CD4-positive, alpha-beta T cell treated with Interleukin-6 for 4 hours (primary cell): ENCODE measurements at regions not wholly inside any gene's neighbourhood (a gene's known extent, or its start where the extent isn't known, plus 50 kb on each side); places are given as distances from the start of the nearest gene placed in this dataset.
"Not testable (repeated sequence)": the region's sequence is repeated elsewhere in the genome, so short reads cannot be mapped to it uniquely, and the experiment has no call there.

Source experiments
- DNase-seq: peaks from one replicate; pipeline ENCODE4 v3.0.0-alpha.2; 2020; ENCODE audit warnings: mixed read lengths

GRCh38 chr2:49861821-49862220 is 707.5 kb upstream of the FSHR start:
- DNase-seq = no peak

- DNase-seq = no peak
Observed at GRCh38 chr2:49860834-49861233, 706.5 kb upstream of the FSHR start.

GRCh38 chr2:49860170-49860569 is 705.9 kb upstream of the FSHR start:
- DNase-seq = no peak

DNA sequence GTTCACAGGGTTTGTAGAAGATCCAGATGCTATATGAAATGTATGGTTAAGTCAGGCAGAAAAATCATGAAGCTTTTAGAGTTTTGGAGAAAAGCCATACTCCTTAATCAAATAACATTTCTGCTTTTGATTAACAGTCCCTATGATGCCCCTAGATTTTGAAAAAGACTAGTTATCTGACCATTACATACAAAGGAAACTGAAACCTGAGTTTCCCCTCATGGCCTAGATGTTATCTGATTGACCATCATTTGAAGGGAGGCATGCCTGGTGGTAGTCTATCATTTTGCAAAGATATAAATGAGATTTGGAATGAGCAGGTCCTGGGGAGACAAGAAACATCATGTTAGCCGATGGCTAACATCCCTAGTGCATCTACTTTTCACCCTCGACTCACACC is 704.3 kb upstream of the FSHR start:
- DNase-seq = no peak

- DNase-seq = no peak
Observed at GRCh38 chr2:49858113-49858490, 703.8 kb upstream of the FSHR start.

- no peak for DNase-seq
Observed at GRCh38 chr2:49857371-49858112, 703.2 kb upstream of the FSHR start.

- DNase-seq = no peak
Observed at GRCh38 chr2:49845671-49846070, 691.4 kb upstream of the FSHR start.

DNA sequence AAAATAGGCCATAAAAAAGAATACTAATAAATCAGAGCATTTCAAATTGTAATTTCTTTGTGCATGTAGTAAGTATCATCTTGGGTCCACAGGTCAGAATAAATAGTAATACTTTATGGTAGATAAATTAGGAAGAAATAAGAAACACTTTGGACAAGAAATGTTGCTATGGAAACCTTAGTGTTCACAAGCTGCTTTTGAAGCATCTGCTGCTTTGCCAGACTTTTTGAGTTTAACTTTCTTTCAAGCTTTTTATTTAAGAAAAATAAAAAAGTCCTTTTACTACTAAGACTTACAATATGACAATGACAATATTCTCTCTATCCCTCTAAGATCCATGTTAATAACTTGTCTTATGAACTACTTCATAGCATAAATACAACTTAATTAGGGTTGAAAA is 690.7 kb upstream of the FSHR start:
- DNase-seq = no peak

- not testable (repeated sequence) for DNase-seq
Observed at GRCh38 chr2:49844113-49844512, 689.8 kb upstream of the FSHR start.

GRCh38 chr2:49843314-49843713 is 689.0 kb upstream of the FSHR start:
- no peak for DNase-seq

- no peak for DNase-seq
Observed at GRCh38 chr2:49840428-49840975, 686.2 kb upstream of the FSHR start.

GRCh38 chr2:49839818-49840217 is 685.5 kb upstream of the FSHR start:
- no peak for DNase-seq

- DNase-seq = no peak
Observed at GRCh38 chr2:49837561-49838293, 683.4 kb upstream of the FSHR start.

- DNase-seq = no peak
Observed at GRCh38 chr2:49836017-49836416, 681.7 kb upstream of the FSHR start.

- no peak for DNase-seq
Observed at GRCh38 chr2:49834433-49834832, 680.1 kb upstream of the FSHR start.

DNA sequence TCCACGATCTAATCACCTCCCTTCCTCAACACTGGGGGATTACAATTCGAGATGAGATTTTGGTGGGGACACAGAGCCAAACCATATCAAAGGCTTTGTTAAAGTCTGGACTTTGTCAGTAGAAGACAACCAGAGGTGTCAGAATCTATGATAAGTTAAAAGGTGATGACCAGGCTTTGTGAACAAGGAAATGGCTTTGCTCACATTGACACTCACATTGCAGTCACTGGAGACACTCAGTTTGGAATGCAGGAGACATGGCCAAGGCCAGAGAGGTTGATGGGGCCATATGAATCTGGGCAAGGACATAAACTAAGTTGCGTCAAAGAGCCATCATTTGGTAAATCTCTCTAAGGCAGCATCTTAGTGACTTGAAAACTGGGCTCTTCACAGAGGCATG is 678.2 kb upstream of the FSHR start:
- DNase-seq = no peak

- DNase-seq = no peak
Observed at GRCh38 chr2:49831698-49832367, 677.5 kb upstream of the FSHR start.

GRCh38 chr2:49830846-49831245 is 676.5 kb upstream of the FSHR start:
- DNase-seq = no peak

DNA sequence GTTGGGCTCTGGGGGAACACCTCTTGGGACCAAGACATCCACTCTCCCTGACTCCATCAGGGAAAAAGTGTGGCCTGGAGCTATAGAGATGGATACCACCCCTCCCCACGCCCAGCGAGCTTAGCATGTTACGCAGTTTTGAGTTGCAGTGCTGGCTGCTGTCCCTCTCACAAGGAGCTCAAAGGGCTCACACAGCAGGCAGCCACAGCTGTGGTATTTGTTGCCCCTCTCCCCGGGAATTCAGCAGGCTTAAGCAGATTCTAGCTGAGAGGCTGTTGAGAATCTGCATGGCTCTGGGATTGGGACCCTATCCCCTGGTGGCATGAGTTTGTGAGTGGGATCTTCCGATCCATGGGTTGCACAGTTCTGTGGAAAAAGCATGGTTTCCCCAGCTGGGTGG is 673.1 kb upstream of the FSHR start:
- DNase-seq = no peak

GRCh38 chr2:49813208-49813607 is 658.9 kb upstream of the FSHR start:
- no peak for DNase-seq

- DNase-seq = no peak
Observed at GRCh38 chr2:49812730-49813129, 658.4 kb upstream of the FSHR start.

DNA sequence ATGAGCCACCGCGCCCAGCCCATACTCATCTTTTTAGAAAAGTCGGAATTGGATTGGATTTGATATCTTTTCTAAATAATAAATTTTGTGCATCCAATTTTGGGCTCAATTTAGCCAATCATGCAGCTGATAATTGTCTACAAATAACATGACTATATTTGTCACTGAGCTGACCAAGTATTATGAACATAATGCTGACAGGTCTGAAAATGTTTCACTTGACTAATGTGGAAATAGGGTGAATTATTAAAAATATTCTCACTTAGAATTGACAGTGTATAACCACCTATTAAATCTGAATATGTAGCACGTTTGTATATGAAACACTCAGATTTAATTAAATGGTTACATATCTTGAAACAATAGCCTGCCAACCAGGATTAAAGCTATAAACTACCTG is 657.2 kb upstream of the FSHR start:
- DNase-seq = no peak

DNA sequence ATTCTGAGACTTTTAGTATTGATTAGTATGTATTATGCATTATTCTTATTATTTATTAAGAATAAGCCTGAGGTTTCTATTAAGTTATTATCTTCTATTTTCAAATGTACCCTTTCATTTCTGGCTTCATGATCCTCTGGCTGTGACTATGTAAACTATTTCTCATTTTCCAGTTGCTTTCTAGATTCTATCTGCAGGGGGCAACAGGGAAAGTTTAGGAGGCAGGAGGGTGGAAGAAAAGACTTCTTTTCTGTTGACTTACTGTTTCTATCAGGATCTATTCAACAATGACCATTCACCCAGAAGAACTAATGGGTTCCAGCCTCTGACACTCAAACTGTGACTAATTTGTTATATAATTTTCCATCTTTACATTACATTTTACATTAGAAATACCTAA is 653.4 kb upstream of the FSHR start:
- DNase-seq = no peak

- DNase-seq = no peak
Observed at GRCh38 chr2:49804111-49804510, 649.8 kb upstream of the FSHR start.
